ENCODE measurements at regions not wholly inside any gene's neighbourhood (a gene's known extent, or its start where the extent isn't known, plus 50 kb on each side); places are given as distances from the start of the nearest gene placed in this dataset.

DNA sequence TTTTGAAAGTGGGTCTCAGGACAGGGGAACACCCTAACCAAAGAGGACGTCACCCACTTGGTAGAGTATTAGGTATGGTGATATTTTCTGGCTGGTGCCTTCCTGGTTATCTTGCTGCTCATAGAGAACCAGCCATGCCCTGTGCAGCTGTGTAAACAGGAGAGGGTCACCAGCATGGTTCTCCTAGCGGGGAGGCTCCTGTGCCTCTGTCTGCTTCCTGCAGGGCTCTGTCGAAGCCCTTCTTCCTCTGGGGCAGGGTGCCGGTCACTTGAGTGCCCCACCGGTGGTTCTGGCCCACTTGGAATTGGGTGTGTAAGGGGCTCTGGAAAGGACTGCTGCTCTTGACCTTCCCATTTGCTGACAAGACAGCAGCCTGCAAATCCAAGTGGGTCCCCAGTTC, 80.5 kb upstream of the KCNK12 start:
- intact Hi-C loops (cut with micrococcal nuclease): no loop called here
- DNase-seq (ENCODE audit: low read depth, low spot score): no peak
- dilution Hi-C loops (cut with MboI; ENCODE audit: extremely low pct_ligation_motif_present, low sequenced_read_pairs): no loop called here
- H2AFZ ChIP-seq (ENCODE audit: low read depth, low read length): no peak overlapping the region
- no peaks in the 10 kb centered on the region for H3K9me3 ChIP-seq (replicated peaks; ENCODE audit: control insufficient read depth, insufficient read depth, low read length)
- ChIA-PET CTCF (no interaction called here), POLR2A (no interaction called here)
- peaks cover 0 to 2% of the 10 kb centered on the region in 2 experiments for H3K27me3 ChIP-seq (ENCODE audit: control insufficient read depth in 2 of 2, insufficient read depth in 2 of 2, low read length in 2 of 2)
- no peaks in the 10 kb centered on the region for H4K20me1 ChIP-seq (replicated peaks; ENCODE audit: control insufficient read depth, extremely low read depth, insufficient read depth, low read length)
- H3K4me3 ChIP-seq (replicated peaks in 1 of 3; ENCODE audit: insufficient read depth in 1 of 3, low read depth in 1 of 3, low read length in 3 of 3): no peak overlapping the region
- no peak overlapping the region for H3K27ac ChIP-seq (ENCODE audit: insufficient read depth, low read depth, low read length)
- no peak overlapping the region for H3K4me2 ChIP-seq (ENCODE audit: insufficient read depth, low read length)
- no peaks in the 10 kb centered on the region for H3K9me1 ChIP-seq (replicated peaks; ENCODE audit: control insufficient read depth, extremely low read depth, insufficient read depth, low read length)
- no peaks in the 10 kb centered on the region for H3K79me2 ChIP-seq (ENCODE audit: control insufficient read depth, insufficient read depth, low read length)
- BruUV-seq (replicated peaks): no TSS peak
- no peaks in the 10 kb centered on the region for H3K36me3 ChIP-seq (ENCODE audit: control insufficient read depth in 2 of 2, extremely low read depth in 1 of 2, insufficient read depth in 2 of 2, low read length in 2 of 2)
- FAIRE-seq: no peak
- H3K9ac ChIP-seq (replicated peaks; ENCODE audit: extremely low read depth, insufficient read depth, low read length): no peak overlapping the region
- TF ChIP-seq, protein P1, sequence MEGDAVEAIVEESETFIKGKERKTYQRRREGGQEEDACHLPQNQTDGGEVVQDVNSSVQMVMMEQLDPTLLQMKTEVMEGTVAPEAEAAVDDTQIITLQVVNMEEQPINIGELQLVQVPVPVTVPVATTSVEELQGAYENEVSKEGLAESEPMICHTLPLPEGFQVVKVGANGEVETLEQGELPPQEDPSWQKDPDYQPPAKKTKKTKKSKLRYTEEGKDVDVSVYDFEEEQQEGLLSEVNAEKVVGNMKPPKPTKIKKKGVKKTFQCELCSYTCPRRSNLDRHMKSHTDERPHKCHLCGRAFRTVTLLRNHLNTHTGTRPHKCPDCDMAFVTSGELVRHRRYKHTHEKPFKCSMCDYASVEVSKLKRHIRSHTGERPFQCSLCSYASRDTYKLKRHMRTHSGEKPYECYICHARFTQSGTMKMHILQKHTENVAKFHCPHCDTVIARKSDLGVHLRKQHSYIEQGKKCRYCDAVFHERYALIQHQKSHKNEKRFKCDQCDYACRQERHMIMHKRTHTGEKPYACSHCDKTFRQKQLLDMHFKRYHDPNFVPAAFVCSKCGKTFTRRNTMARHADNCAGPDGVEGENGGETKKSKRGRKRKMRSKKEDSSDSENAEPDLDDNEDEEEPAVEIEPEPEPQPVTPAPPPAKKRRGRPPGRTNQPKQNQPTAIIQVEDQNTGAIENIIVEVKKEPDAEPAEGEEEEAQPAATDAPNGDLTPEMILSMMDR (IDR thresholded peaks at IDR 0.05; ENCODE audit: extremely low read depth in 1 of 2, insufficient read depth in 1 of 2, low read depth in 1 of 2, low read length in 2 of 2): no peak
- no peak for TF ChIP-seq POLR2A (IDR thresholded peaks at IDR 0.05; ENCODE audit: low read depth, low read length)
- no peaks in the 10 kb centered on the region for H3K4me1 ChIP-seq (ENCODE audit: control insufficient read depth, extremely low read depth, insufficient read depth, low read length)

DNA sequence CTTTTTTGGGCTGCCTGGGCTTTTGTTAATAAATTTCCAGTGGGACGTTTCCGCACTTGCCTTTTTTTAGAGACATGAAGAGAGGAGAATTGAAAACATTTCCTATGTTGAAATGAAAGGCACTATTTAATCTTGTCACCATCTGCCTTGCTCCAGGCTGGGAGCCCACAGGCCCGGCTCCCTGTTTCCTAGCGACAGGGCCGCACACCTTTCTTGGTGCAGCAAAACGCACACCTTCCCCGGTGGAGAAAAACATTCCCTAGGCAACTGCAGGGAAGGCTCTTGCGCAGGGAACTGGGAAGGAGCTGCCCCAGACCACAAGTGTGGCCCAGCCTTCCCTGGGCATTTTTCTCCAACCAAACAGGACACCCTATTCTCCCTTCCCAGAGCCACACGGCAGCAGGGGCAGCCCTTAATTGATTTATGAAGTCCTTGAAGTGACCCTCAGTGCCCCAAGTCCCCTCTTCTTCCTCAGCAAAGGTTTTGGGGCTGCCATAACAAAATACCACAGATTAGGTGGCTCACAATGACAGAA, 79.3 kb upstream of the KCNK12 start:
- no peak for FAIRE-seq
- dilution Hi-C loops (cut with MboI; ENCODE audit: extremely low pct_ligation_motif_present, low sequenced_read_pairs) (no loop called here), intact Hi-C loops (cut with micrococcal nuclease) (no loop called here)
- no peaks in the 10 kb centered on the region for H3K9me1 ChIP-seq (replicated peaks; ENCODE audit: control insufficient read depth, extremely low read depth, insufficient read depth, low read length)
- H3K9ac ChIP-seq (replicated peaks; ENCODE audit: extremely low read depth, insufficient read depth, low read length): no peak overlapping the region
- H3K4me2 ChIP-seq (ENCODE audit: insufficient read depth, low read length): no peak overlapping the region
- no peaks in the 10 kb centered on the region for H3K36me3 ChIP-seq (ENCODE audit: control insufficient read depth in 2 of 2, extremely low read depth in 1 of 2, insufficient read depth in 2 of 2, low read length in 2 of 2)
- H3K4me1 ChIP-seq (ENCODE audit: control insufficient read depth, extremely low read depth, insufficient read depth, low read length): no peaks in the 10 kb centered on the region
- no peak for DNase-seq (ENCODE audit: low read depth, low spot score)
- ChIA-PET CTCF (interaction anchor here (1.5 to 2.5 kb wide), 3 partner anchors 25 to 117 kb away, joined by 3 to 5 read pairs (median 5); no protein-coding TSS in a partner anchor), POLR2A (no interaction called here)
- TF ChIP-seq POLR2AphosphoS5 (IDR thresholded peaks at IDR 0.05; ENCODE audit: insufficient read depth, low read depth, low read length): no peak
- no peak overlapping the region for H3K27ac ChIP-seq (ENCODE audit: insufficient read depth, low read depth, low read length)
- no peaks in the 10 kb centered on the region for H3K9me3 ChIP-seq (replicated peaks; ENCODE audit: control insufficient read depth, insufficient read depth, low read length)
- H4K20me1 ChIP-seq (replicated peaks; ENCODE audit: control insufficient read depth, extremely low read depth, insufficient read depth, low read length): no peaks in the 10 kb centered on the region
- H3K4me3 ChIP-seq (replicated peaks in 1 of 3; ENCODE audit: insufficient read depth in 1 of 3, low read depth in 1 of 3, low read length in 3 of 3): no peak overlapping the region
- H3K79me2 ChIP-seq (ENCODE audit: control insufficient read depth, insufficient read depth, low read length): no peaks in the 10 kb centered on the region
- peaks cover 0 to 2% of the 10 kb centered on the region in 2 experiments for H3K27me3 ChIP-seq (ENCODE audit: control insufficient read depth in 2 of 2, insufficient read depth in 2 of 2, low read length in 2 of 2)
- H2AFZ ChIP-seq (ENCODE audit: low read depth, low read length): no peak overlapping the region
- no TSS peak for BruUV-seq (replicated peaks)
